GM19328 (cell line): ENCODE measurements at regions not wholly inside any gene's neighbourhood (a gene's known extent, or its start where the extent isn't known, plus 50 kb on each side); places are given as distances from the start of the nearest gene placed in this dataset.

ENCODE experiments used
- ATAC-seq: cut with Tn5 transposase; IDR thresholded peaks from one replicate; pipeline ENCODE4 v1.9.1; 2021; ENCODE audit warnings: mild to moderate bottlenecking, moderate library complexity; ENCODE audit not compliant: unreplicated experiment

DNA sequence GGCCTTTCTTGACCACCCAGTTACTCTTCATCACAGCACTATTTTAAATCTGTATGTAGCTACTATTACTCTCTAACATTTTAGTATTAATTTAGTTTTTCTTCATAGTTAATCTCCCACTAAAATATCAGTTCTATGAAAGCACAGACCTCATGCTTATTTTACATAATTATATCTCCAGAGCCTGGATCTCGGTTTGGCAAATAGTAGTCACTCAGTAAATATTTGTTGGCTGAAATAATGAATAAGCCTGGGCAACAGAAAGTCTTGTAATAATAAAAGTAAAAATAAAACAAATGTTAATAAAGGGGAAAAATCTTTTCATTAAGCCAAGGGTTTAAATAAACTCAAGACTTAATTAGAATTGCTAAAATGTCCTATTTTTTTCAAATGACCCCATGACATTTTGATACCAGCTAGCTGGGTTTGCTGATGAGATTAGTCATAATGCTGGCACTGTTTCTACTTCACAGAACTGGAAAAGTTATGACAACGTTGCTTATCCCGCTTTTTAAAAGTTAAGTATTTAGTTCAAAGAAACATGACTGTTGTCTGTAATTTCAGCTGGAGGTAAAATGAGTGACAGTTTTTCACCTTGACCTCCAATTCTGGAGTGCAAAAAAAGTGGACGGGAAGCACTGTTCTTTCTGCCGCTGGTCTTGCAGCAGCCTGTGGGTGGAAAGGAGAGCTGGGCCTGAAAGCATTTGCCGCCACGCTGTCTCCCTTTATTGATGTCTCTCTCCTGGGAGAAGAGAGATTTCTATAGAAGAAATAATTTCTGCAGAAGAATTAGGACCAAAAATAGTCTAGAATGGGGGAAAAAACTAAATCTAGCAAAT is 85.2 kb upstream of the SPATA13 start:
- ATAC-seq, result no peak

DNA sequence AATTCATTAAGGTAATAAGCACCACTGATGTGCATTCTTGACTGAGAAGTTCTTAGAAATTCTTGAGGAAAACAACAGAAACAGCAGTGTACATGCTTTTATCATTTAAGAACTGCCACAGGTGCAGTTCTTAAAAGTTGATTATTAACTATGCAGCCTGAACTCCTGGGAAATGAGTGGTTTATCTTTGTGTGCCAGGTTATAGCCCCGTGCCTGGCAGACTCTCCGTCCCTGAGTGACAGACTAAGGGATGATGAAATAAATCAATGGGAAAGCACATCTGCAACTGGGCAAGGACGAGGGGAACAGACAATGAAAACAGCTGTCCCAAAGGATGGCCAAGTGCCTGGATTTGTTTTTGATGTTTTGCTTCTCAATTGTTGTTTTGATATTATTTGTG is 84.4 kb upstream of the SPATA13 start:
- ATAC-seq, result no peak

DNA sequence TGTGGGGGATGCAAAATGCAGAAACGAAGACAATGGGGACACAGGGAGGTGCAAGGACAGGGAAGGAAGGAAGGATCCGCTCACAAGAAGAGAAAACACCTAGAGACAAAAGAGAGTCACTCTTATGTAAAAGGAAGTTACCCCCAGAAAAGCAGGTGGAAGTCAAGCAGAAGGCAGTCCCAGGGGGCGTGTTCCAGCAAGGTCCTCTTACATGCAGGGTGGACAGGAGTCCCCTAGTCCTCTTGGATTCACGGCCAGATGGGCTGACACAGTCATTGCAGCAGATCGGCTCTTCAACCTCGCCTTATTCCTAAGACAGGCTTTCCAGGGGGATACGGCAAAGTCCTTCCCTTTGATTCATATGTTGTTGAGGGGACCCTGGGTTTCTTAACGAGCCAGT is 83.9 kb upstream of the SPATA13 start:
- no peak for ATAC-seq

DNA sequence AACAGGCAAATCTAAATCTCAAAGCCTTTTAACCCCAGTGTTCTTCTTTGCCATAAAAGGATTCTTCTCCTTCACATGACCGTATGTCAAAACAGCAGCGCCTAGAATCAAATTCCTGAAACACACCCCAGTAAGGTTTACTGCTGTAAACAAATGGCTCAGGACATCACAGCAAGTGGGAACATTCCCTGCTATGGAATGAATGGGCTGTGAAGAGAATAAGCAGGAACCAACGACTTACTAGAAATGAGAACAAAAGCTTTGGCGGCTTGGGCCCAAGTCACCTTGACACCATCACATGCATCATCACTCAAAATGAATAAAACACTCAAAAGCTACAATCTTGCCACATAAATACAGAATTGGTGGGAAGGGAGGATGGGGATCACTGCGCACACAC is 80.4 kb upstream of the SPATA13 start:
- no peak for ATAC-seq

DNA sequence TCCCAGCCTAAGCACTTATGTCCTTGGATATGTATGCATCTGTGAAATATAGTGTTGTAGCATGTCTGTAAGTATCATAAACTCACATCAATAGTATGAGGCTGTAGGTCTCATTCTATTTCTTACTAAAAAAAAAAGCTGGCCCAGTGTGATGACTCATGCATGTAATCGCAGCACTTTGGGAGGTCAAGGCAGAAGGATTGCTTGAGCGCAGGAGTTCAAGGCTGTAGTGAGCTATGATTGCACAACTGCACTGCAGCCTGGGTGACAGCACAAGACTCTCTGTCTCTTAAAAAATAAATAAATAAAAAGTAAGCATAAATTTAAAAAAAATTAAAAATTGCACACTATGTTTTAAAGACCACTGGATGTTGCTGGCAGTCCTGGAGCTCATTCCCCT is 79.1 kb upstream of the SPATA13 start:
- ATAC-seq, result no peak

DNA sequence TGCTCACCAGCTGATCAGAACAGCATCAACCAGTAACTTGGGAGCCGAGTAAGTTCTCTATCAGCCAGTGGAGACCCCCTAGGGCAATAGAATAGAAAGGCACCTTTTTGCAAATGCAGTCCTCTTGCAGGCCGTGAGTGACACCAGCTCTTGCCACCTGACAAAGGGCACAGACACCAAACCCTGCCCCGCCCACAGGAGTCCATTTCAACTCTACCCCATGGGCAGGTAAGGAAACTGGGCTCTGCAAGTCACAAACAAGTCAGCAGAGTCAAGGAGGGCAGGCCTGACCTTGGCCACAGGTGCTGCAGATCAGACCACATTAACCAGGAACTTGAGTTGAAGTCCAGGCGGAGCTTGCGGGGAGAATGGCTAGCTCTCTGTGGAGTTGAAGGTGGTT is 77.4 kb upstream of the SPATA13 start:
- no peak for ATAC-seq

DNA sequence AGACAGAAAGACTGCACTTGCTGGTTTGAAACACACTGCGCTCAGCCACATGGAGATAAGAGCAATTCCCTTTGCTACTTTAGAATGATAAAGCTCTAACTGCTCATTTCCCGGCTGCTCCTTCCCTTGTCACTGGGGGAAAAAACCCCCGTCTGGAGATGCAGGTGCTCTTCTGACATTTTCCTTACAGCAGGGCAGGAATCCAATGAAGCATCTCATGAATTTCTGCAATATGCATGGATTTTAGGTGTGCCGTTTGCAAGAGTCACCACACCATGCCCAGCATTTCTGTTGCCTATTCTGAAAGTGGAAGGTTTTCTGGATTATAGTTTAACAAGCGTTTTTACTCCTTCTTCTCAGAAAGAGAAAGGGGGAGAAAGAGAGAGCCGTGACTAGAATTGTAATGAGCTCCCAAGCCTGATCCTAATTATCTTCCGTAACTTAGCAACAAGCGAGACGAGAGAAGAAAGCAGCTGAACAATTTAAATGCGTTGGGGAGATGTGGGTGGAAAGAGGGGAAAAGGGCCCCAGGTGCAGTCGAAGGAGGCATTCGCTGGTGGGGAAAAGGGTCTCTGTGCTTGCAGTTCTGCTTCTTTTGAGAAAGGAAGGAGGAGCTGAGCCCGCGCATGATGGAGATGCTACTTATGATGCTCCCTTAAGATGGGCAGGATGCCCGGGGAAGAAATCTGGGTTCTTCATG is 76.6 kb upstream of the SPATA13 start:
- no peak for ATAC-seq

DNA sequence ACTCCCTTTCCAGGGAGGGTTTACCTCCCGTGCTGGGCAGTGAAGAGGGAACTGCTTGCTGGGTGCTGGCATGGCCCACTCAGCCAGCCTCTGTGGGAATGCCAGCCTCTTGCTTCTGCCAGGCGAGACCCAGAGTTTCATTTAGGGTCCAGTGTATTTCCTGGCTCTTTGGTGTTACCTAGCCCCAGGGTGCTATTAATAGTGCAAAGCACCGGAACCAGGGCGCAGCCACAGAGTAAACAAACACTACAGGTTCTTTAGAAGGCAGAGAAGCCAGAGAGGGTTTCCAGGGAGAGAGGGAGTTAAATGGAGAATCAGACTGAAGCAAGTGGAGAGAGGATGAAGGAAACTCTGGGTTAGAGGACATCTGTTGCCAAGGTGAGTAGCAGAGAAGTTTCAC is 74.9 kb upstream of the SPATA13 start:
- no peak for ATAC-seq

DNA sequence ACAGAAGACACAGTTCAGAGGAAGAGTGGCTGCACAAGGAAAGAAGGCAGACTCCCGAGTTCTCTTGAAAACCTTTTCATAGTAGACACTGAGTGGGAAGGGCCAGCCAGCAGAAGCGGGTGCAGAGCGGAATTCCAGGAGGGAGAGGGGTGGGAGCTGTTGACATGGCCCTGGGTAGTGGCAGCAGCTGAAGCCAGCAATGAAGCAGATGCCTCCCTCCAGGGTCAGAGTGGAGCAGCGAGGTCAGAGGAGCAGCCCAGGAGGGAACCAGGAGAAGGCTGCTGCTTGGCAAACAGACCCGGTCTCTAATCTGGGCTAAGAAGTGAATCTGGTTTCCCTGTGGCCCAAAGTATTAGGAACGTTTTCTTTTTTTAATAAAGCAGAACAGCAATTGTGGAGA is 73.9 kb upstream of the SPATA13 start:
- ATAC-seq, result no peak

DNA sequence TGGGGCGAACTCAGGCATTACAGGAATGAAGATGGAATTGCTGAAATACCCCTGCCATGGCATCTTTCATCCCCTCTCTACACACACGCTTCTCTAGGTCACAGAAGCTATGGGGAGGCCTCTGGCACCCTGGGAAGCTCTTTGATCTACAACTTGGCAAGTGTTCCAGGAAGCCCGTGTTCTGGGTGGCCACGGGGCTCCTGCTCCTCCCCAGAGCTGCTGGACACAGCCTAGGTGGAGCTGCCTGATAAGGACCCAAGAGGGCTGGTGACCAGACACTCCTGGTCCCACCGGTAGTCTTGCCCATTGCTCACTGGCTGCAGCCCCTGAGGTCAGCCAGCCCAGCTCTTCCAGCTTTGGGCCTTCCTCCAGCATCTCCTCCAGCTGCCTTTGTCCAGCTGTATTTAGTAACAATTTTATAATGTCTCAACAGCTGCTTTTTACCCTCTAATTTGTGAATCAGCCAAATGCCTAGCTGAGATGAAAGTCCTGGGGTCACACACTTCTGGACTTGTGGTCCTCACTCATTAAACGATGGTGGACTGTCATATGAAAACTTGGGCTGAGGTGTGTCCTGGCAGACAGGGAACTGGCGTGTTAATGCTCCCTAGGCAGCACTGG is 72.8 kb upstream of the SPATA13 start:
- ATAC-seq, result no peak

DNA sequence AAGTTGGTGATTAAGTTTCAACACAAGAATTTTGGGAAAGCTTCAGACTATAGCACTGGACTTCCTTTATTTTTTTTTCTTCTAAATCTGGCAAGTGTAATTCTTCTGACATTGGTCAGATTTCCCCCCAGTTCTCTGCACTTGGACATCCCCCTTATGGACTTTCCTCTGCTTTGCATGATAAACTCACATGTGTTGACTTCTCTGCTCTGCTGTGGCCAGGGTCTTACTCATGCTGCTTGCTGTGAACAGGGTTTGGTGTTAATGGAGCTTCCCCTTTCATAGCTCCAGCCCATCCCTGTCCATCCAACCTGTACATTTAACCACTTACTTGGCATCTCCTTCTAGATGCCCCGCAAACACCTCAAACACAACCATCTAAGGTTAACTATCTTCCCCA is 70.5 kb upstream of the SPATA13 start:
- ATAC-seq, result no peak

DNA sequence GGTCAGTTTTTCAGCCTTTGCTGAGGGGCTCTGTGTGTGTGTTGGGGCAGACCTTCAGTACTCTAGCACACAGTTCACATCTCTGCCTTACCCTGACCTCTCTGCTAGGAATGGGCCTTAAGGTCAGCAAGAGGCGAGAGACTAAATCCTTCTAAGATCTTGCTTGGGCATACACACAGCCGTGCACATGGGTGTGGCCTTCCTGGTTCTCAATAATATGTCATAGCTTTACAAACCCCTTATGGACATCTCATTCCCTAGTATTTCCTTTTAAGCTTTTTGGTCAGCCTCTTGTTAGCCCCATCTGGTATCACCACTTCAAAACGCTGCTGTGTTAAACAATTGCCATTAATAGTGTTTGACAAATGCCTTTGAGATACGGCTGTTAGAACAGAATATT is 69.4 kb upstream of the SPATA13 start:
- ATAC-seq, result no peak

DNA sequence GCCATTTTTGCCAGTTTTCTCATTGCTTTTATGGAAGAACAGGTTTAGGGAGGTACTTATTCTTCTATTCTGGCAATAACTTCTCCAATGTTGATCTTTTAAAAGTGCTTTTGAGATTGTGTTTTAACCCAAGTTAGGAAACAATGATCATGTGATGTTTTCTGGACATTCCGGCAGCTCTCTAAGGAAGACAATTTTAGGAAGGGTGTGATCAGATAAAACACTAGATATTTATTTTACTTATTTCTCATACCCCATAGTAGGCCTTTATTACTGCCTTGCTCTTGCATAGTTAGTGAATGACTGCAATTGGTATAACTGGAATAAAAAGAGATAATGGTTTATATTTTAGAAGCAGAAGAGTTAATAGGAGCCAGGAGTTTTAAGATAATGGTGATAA is 68.4 kb upstream of the SPATA13 start:
- no peak for ATAC-seq

DNA sequence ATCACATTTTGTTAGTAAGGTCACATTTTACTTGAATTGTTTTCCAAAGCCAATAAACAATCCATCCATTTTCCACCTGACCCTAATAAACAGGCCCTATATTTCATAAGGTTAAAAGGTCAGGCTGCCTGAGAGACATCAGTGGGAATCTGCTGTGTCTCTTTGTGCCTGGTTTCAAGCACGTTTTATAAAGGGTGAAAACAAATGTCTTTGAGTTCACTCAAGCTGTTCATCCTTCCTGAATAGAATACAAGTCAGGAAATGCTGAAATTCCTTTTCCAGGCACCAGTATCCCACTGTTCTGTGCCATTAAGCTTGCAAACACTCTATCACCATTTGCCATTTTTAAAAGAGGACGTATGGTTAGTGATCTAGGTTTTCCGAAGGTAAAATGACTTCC is 67.5 kb upstream of the SPATA13 start:
- ATAC-seq, result no peak

DNA sequence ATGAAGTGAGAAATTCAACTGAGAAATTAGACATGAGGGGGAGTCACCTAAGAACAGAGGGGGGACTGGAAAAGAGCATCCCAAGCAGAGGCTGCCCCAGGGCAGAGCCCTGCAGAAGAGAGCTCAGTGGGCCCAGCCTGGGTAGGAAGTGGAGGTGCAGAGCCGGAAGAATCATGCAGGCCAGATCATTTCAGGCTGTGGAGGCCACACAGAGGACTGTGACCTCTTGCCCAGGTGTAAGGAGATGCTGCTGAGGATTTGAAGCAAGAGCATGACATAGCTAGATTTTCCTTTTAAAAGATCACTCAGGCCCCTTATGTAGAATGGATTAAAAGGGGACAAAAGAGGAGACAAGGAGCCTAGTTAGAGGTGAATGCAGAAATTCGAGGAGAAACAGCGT is 63.9 kb upstream of the SPATA13 start:
- ATAC-seq, result no peak

DNA sequence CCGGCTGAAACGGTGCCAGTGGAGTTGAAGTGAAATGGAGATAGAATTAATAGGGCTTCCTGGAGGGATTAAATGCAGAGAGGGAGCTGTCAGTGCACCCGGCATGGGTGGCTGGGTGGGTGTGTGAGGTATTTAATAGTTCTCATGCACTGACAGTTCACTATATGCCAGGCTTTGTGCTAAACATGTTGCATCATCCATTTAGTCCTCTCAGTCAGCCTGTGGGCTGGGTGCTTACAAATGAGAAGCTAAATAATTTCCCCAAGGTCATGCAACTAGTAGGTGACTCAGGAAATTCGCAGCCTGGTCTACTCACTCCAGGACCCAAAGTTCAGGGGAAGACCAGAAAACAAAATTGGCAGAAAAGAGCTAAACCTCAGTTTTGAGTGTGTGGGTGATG is 63.5 kb upstream of the SPATA13 start:
- no peak for ATAC-seq

DNA sequence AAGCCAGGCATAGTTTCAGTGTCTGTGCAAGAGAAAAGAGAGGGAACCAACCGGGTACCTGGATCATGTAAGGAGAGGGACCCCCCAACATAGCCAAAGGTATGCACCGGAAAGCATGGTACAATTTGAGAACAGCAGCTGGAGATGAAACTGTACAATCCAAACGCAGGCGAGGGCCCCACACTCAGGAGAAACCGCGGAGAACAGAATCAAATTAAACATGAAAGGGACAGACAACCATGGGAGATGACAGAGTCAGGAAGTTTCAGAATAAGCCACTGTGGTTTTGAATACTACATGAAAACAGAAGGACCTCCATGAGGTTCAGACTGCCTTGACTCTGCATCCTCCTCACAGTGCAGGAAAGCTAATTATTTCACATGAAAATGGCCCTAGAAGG is 62.9 kb upstream of the SPATA13 start:
- no peak for ATAC-seq

DNA sequence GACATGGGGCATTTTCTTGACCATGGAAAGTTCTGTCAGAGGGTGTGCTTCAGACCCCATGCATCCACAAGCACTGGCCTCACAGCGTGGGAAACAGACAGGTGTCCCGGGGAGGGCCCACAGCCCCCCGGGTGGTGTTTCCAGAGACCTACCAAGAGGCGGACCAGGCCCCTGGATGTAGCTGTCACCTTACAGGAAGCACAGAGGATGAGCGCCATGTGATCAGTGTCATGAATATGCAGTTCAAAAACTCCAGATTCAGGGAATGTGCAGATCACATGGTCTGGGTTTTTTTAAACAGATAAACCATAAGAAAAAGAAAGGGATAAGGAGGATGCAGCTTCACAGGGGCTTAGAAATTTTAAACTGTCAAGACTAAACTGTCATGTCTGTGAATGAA is 61.0 kb upstream of the SPATA13 start:
- ATAC-seq, result no peak

DNA sequence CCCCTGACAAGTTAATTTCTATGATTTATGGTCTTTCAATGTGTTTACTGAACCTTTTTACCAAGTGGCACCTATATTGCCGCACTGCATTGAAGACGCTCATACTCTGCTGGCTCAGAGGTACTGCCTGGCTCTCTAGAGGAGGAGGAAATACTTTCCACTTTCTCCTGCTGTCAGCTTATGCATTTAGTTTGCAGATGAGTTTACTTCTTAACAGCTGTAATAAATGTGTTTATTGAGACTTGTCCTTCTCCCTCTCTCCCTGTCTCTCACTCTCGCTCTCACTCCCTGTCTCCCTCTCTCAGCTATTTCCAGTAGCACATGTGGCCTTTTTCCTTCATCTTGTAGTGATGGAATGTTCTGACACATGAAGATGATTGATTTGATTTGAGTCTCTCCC is 60.3 kb upstream of the SPATA13 start:
- ATAC-seq, result no peak

DNA sequence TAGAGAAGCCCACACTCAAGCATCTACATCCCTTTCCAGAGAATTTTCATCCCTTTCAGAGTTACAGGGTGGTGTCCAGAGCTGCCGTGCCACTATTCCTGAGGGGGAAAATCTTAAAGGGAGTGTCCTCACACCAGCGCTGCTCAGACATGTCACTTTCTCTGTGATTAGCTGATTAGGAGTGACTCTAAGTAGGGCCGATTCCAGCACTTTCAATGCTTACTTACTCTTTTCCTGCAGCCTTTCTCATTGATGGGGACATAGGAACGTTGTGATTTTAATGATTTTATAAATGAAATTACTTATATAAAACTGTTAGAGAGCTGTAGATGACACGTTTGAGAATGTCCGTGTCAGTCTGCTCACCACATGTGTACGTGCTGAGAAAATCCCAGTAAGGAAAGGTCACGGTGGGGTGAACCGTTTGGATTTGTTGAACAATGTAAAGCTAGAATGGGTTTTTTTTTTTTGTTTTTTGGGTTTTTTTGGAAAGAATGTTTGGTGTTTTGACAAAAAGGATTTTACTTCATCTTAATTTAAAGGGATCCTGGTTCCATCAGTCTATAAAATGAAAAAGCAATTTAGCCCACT is 56.6 kb upstream of the SPATA13 start:
- ATAC-seq, result no peak

DNA sequence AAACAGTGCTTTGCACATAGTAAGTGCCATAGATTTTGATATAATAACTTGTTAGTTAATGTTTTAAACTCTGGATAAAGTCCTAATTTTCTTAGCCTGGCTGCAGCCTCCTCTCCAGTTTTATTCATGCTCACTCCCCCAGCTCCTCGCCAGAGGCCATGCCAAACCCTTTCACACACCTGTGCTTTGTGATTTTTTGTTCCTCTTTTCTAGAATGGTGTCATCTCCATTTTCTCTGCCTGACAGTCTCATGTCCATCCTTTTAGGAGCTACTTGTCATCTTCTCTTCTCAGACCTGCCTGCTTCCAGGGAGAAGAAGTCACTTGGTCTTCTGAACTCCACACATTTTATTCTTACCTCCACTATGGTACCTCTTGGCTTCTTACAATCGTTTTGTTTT is 55.8 kb upstream of the SPATA13 start:
- no peak for ATAC-seq

DNA sequence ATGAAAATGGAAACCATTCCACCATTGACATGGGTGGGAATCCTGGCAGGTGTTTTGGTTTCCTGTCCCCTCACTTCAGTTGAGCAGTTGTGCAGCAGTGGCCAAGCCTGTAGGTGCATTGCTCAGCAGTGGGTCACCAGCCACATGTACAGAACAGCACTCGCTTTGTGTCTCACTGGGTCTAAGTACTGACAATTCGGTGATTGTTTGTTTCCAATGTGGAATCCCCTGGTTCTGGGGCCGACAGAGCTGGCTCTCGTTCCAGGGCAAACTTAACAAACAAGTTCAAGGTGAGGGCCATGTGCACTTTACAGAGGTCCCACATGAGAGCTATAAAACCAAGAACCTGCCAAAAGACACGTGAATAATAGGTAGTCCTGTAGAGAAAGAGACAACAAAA is 54.1 kb upstream of the SPATA13 start:
- no peak for ATAC-seq
